ENCODE measurements at regions not wholly inside any gene's neighbourhood (a gene's known extent, or its start where the extent isn't known, plus 50 kb on each side); places are given as distances from the start of the nearest gene placed in this dataset.
A peak's percentile ranks its signal among the peaks of the same experiment; 100 is the strongest.

- H3K4me3 ChIP-seq (ENCODE audit: low read length) = no peak overlapping the region
- DNase-seq (ENCODE audit: low read depth) = no peak
- TF ChIP-seq CTCF (conservative IDR thresholded peaks at IDR 0.05; ENCODE audit: low read depth, low read length) = no peak
These were observed 161.5 kb downstream of the NRIP1 start for GRCh38 chr21:14903172-14903865.

- no peak overlapping the region for H3K4me3 ChIP-seq (ENCODE audit: low read length)
- TF ChIP-seq CTCF (conservative IDR thresholded peaks at IDR 0.05; ENCODE audit: low read depth, low read length) = no peak
- peak; percentile 78 for DNase-seq (ENCODE audit: low read depth)
These were observed 163.3 kb downstream of the NRIP1 start for GRCh38 chr21:14901482-14901958.

GRCh38 chr21:14900611-14901010 is 164.2 kb downstream of the NRIP1 start:
- no peak overlapping the region for H3K4me3 ChIP-seq (ENCODE audit: low read length)
- no peak for TF ChIP-seq CTCF (conservative IDR thresholded peaks at IDR 0.05; ENCODE audit: low read depth, low read length)
- DNase-seq (ENCODE audit: low read depth) = no peak

GRCh38 chr21:14900058-14900457 is 164.7 kb downstream of the NRIP1 start:
- TF ChIP-seq CTCF (conservative IDR thresholded peaks at IDR 0.05; ENCODE audit: low read depth, low read length) = no peak
- no peak overlapping the region for H3K4me3 ChIP-seq (ENCODE audit: low read length)
- no peak for DNase-seq (ENCODE audit: low read depth)

GRCh38 chr21:14895792-14896191 is 169.0 kb downstream of the NRIP1 start:
- H3K4me3 ChIP-seq (ENCODE audit: low read length) = no peak overlapping the region
- no peak for DNase-seq (ENCODE audit: low read depth)
- TF ChIP-seq CTCF (conservative IDR thresholded peaks at IDR 0.05; ENCODE audit: low read depth, low read length) = no peak

GRCh38 chr21:14890141-14890540 is 174.7 kb downstream of the NRIP1 start:
- no peak for DNase-seq (ENCODE audit: low read depth)
- TF ChIP-seq CTCF (conservative IDR thresholded peaks at IDR 0.05; ENCODE audit: low read depth, low read length) = no peak
- H3K4me3 ChIP-seq (ENCODE audit: low read length) = no peak overlapping the region

GRCh38 chr21:14889080-14889810 is 175.6 kb downstream of the NRIP1 start:
- no peak overlapping the region for H3K4me3 ChIP-seq (ENCODE audit: low read length)
- peak; percentile 58 for DNase-seq (ENCODE audit: low read depth)
- peak; percentile 11 for TF ChIP-seq CTCF (conservative IDR thresholded peaks at IDR 0.05; ENCODE audit: low read depth, low read length)
